Stimulated activated effector memory CD8-positive, alpha-beta T cell treated with anti-CD3 and anti-CD28 coated beads, Interleukin-12 subunit alpha, Interleukin-12 subunit beta, amount 100 ng/mL, for 72 hours (primary cell): ENCODE measurements at regions not wholly inside any gene's neighbourhood (a gene's known extent, or its start where the extent isn't known, plus 50 kb on each side); places are given as distances from the start of the nearest gene placed in this dataset.
A peak's percentile ranks its signal among the peaks of the same experiment; 100 is the strongest.
"Not testable (repeated sequence)": the region's sequence is repeated elsewhere in the genome, so short reads cannot be mapped to it uniquely, and the experiment has no call there.

Source experiments
- ATAC-seq: fragments of 150-1000 bp; cut with Tn5 transposase; 2 replicates; pipeline ENCODE4 v1.10.0; 2021
- DNase-seq, 2 donors: peaks; one replicate each; pipeline ENCODE4 v3.0.0; 2021 to 2022; ENCODE audit warnings: low spot score in 2 of 2
- H3K27ac Mint-ChIP-seq: one replicate; pipeline ENCODE4 v1.8.0; 2022; ENCODE audit warnings: mild to moderate bottlenecking, mixed read lengths
- H3K36me3 Mint-ChIP-seq: one replicate; pipeline ENCODE4 v1.8.0; 2022; ENCODE audit warnings: mild to moderate bottlenecking, mixed read lengths
- H3K4me1 Mint-ChIP-seq: one replicate; pipeline ENCODE4 v1.8.0; 2022; ENCODE audit warnings: mixed read lengths
- H3K4me3 Mint-ChIP-seq: one replicate; pipeline ENCODE4 v1.8.0; 2022; ENCODE audit warnings: mild to moderate bottlenecking, mixed read lengths
- H3K9me3 Mint-ChIP-seq: one replicate; pipeline ENCODE4 v1.8.0; 2022; ENCODE audit warnings: mixed read lengths

DNA sequence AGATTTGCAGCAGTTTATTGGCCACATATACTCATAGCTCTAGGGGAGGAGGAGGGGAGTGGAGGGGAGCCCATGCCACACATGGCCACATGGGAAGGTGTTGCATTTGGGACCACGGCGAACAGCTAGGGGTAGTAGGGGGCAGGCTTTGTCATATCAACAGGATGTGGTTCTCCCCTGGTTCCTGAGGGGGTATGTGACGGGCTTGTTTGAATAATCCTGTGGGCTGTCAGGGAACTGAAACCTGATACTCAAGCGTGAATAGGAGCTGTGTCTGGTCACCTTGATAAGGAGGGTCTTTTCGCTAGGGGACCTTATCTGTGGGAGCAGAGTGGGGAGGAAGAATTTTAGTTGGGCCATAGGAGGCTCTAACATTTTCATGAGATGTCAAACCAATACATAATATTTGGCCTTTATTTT is 264.7 kb downstream of the CTH start:
- Mint-ChIP-seq H3K36me3 (no peaks in the 10 kb centered on the region), H3K9me3 (no peaks in the 10 kb centered on the region), H3K4me3 (no peak overlapping the region), H3K4me1 (no peaks in the 10 kb centered on the region), H3K27ac (no peak overlapping the region)
- ATAC-seq, result peak; percentile 60
- no peak for DNase-seq

DNA sequence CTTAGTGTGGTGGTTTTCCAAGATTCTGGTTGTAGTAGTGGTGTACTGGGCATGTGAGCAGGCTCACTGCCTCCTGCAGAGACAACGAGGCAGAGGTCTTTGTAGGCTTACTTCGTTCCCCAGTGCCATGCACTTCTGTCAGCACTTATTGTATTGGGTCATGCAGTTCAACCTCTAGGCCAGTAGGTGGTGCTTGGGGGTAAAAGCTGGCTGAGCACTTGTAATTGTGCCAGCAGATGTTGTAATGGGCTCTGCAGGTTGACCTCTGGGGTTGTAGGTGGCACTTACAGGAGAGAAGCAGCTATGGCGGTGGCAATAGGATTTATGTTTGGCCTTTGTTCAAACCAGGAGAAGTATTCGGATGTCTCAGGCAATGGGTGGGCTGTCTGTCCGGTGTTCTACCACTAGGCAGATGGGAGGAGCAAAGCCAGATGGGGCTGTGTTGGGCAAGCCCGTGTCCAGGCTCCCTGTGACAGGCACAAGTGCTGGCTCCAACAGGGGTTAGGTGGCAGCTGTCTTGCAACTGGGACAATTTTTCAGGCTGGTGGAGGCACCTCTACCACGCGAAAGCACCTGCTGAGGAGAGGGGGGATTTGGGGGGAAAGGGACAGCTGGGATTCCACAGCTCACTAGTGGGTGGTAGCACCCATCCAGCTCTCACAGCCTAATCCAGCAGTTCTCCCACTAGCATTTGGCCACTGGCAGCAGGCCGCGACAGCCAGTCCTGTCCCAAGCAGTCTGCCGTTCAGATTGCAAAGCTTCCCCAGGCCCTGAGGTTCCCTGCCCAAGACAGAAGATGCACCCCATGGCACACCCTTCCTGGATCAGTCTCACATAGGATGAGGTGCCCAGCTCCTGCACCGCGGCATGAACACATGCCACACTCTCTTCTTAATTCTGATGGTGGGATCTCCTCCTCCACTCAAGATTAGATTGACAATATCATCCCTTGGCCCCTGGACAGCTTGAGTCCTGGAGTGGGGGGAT is 274.5 kb downstream of the CTH start:
- DNase-seq (peak in 1 of 2 donors; percentile 60), ATAC-seq (peak; percentile 66)
- no peaks in the 10 kb centered on the region for H3K9me3 Mint-ChIP-seq
- H3K27ac Mint-ChIP-seq, result no peak overlapping the region
- H3K36me3 Mint-ChIP-seq, result no peaks in the 10 kb centered on the region
- H3K4me3 Mint-ChIP-seq, result no peak overlapping the region
- no peaks in the 10 kb centered on the region for H3K4me1 Mint-ChIP-seq

DNA sequence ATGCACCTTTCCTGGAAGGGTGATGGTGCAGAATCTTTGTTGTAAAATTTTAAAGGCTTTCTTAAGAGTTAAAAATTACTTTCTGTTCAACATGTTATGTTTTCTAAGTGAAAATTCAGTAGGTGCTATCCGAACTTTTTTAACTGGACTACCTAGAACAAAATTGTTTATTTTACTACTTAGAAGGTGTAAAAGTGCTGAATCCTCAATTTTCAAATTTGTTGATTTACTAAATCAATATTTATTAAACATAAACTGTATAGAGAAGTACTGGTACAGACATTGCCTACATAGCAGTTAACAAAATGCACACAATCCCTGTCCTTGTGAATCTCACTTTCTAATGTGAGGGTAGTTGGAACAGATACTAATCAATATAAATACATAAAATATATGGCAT is 277.5 kb downstream of the CTH start:
- Mint-ChIP-seq H3K4me1 (no peaks in the 10 kb centered on the region), H3K9me3 (no peaks in the 10 kb centered on the region), H3K36me3 (no peaks in the 10 kb centered on the region), H3K4me3 (no peak overlapping the region), H3K27ac (no peak overlapping the region)
- ATAC-seq, result no peak
- DNase-seq, result no peak

DNA sequence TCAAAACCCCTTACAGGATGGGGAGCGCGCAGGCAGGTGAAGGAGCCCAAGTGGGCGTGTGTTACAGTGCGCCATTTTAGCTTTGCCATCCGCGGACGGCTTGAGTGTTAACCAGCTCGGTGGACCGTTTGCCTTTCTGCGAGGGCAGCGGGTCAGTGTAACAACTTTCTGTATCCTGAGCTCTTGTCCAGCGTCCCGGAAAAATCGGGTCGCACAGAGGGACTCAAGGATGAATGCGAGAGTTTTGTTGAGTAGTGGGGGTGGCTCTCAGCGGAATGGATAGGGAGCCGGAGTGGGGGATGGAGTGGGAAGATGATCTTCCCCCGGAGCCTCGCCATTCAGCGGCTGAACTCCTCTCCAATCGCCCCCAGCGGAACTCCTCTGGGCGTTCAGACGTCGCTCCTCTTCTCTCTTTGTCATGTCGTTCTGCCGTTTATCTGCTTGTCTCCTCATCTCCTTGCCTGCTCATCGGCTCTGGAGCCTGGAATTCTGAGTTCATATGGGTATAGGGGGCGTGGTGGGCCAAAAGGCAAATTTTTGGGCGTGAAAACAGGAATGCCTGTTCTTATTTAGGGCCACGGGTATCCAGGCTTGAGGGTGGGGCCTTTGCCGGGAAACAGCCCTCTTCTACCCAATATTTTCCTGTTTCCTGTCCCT is 295.4 kb downstream of the CTH start:
- H3K27ac Mint-ChIP-seq, result no peak overlapping the region
- ATAC-seq, result no peak
- H3K4me3 Mint-ChIP-seq, result no peak overlapping the region
- no peaks in the 10 kb centered on the region for H3K36me3 Mint-ChIP-seq
- no peaks in the 10 kb centered on the region for H3K4me1 Mint-ChIP-seq
- no peak for DNase-seq
- peaks cover 10% of the 10 kb centered on the region for H3K9me3 Mint-ChIP-seq

DNA sequence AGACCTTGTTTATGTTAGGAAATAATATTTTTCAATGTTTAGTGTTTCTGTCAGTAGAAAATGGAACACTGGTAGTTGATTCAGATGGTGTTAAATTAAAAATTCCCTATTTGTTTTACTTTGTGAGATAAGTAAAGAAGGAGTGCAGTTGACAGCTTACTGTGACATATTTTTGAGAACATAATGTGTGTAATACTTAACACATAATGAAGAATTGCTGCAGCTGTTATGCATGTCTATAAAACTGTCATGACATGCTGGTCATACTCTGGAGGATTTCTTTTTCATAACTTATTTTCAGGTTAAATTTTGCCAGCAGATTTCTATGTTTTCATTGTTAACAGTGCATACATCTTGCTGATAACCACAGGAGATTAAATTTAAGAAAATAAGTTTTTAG is 296.1 kb downstream of the CTH start:
- Mint-ChIP-seq H3K36me3 (no peaks in the 10 kb centered on the region), H3K9me3 (peaks cover 10% of the 10 kb centered on the region), H3K4me3 (no peak overlapping the region), H3K27ac (no peak overlapping the region), H3K4me1 (no peaks in the 10 kb centered on the region)
- DNase-seq, result no peak
- ATAC-seq, result no peak

DNA sequence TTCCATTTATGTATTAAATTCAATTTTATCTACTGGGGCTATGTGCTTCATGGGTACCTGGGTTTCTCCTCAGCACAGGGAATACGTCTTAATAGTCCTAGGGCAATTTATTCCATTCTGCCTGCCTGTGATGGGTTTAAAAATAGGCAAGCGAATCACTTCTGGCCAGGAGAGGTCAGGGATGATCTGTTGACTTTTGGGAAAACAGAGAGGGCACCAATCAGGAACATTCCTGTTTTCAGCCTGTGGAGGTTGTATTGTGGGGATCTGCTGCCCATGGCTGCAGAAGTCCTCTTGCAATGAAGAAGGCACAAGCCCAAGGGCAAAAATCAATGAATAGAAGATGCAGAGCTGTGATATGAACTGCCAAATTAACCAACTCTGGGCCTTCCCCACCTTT is 303.1 kb downstream of the CTH start:
- Mint-ChIP-seq H3K27ac (no peak overlapping the region), H3K4me1 (no peaks in the 10 kb centered on the region), H3K9me3 (peaks cover 3% of the 10 kb centered on the region), H3K36me3 (no peaks in the 10 kb centered on the region), H3K4me3 (no peak overlapping the region)
- DNase-seq (no peak), ATAC-seq (no peak)

DNA sequence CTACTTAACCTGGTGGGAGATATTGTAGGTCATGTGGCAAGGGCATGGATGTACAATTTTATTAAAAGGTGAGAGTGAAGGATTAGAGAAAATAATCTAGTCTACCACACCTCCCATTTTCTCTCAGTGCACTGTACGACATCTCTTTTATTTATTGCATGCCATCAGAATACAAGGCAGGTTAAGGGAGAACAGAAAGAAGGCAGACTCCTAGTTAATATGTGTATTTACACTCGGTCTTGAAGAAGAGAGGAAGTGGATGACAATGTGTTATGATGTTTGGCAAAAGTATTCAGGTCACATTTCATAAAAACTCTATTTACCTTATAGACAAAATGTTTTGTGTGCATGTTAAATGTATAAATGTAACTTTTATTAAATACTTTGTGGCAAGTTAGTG is 306.1 kb downstream of the CTH start:
- ATAC-seq, result no peak
- Mint-ChIP-seq H3K9me3 (peaks cover 7% of the 10 kb centered on the region), H3K36me3 (no peaks in the 10 kb centered on the region), H3K27ac (no peak overlapping the region), H3K4me3 (no peak overlapping the region), H3K4me1 (no peaks in the 10 kb centered on the region)
- DNase-seq, result no peak

DNA sequence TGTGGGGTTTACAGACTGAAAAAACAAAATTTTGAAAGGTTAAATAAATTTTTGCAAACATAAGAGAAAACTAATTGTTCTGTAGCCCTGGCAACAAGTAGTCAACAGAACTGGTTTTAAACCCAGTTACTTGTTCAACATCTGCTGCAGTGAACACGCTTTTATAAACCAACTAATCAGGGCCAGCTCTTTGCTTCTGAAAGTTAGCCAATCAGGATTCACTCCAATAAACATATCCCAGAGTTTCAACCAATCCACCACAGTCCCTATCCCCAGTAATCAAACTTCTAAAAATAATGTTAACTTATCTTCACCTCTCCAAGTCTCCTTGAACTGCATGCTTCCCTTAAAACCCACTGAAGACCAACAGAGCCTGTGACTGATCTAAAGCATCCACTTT is 306.6 kb downstream of the CTH start:
- no peak overlapping the region for H3K27ac Mint-ChIP-seq
- no peaks in the 10 kb centered on the region for H3K36me3 Mint-ChIP-seq
- H3K4me3 Mint-ChIP-seq, result no peak overlapping the region
- ATAC-seq (no peak), DNase-seq (no peak)
- H3K4me1 Mint-ChIP-seq, result no peaks in the 10 kb centered on the region
- H3K9me3 Mint-ChIP-seq, result peaks cover 7% of the 10 kb centered on the region

DNA sequence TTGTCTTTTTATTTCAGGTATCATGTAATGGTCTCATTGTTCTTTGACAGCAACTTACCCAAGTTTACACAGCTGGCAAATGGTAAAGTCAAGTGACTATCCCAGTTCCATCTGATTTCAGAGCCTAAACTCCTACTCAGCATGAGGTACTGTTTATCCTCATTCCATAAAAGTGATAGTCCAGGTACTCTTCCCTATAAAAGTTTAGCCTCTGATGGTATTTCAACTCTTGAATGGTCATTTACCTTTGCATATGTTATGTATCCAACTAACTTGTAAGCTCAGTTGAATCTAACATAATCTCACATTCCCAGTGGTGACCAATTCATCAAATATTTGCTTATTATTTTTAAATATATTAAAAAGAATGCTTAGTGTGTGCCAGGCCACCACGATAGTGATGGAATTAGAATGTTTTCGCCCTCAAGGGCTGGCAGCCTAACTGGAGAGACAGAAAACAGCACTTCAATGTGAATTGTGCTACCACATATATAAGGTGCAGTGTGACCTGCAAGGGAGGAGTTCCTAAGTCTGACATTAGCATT is 307.1 kb downstream of the CTH start:
- H3K4me1 Mint-ChIP-seq, result no peaks in the 10 kb centered on the region
- no peaks in the 10 kb centered on the region for H3K36me3 Mint-ChIP-seq
- ATAC-seq (no peak), DNase-seq (no peak)
- H3K9me3 Mint-ChIP-seq, result peaks cover 9% of the 10 kb centered on the region
- no peak overlapping the region for H3K27ac Mint-ChIP-seq
- no peak overlapping the region for H3K4me3 Mint-ChIP-seq

DNA sequence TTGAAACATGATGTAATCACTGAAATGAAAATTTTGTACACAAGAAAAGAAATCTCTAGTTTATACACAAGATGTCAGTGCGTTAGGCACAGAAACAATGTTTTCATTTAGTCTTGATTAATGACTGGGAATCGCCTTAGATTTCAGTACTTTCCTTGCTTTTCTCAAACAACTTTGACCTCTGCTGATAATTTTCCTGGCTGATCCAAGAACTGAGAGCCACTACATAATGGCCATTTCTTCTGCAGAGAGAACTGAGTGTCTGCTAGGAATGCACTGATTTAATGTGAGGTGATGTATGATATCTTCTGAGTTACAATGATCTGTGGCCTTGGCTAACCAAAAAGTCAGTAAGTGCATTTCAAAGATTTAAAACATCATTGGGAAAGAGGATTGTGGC is 308.1 kb downstream of the CTH start:
- Mint-ChIP-seq H3K27ac (no peak overlapping the region), H3K4me3 (no peak overlapping the region), H3K36me3 (no peaks in the 10 kb centered on the region), H3K4me1 (no peaks in the 10 kb centered on the region), H3K9me3 (peaks cover 9% of the 10 kb centered on the region)
- DNase-seq, result no peak
- ATAC-seq, result no peak

DNA sequence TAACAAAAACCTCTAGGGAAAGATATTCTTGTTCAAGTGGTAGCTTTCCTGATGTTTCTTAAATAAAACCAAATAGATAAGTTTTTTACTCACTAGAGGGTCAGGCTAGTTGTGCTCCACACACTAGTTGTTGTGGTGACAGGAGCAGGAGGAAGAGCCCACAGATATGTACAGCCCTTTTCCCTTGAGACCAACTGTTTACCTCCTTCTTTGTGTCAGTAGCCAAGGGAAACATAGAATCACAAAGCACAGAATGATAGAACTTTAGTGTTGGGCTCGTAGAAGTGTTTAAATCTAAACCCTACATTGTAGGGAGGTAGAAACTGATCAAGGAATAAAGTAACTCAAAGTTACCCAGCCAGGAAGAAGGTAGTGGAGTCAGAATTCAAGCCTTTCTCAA is 309.0 kb downstream of the CTH start:
- ATAC-seq (no peak), DNase-seq (no peak)
- Mint-ChIP-seq H3K4me3 (no peak overlapping the region), H3K9me3 (peaks cover 12% of the 10 kb centered on the region), H3K36me3 (no peaks in the 10 kb centered on the region), H3K27ac (no peak overlapping the region), H3K4me1 (no peaks in the 10 kb centered on the region)

DNA sequence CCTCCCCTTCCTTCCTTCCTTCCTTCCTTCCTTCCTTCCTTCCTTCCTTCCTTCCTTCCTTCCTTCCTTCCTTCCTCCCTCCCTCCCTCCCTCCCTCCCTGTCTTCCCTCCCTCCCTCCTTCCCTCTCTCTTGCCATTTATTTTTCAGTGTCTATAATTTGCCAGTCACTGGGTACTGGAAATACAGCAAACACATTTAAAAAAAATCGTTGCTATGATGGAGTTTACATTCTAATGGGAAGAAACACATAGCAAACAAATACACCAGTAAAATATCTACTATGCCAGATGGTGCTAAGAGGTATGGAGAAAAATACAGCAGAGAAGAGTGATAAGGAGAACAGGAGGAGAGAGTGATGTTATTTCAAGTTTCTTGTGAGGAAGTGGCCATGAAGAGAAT is 309.5 kb downstream of the CTH start:
- Mint-ChIP-seq H3K36me3 (no peaks in the 10 kb centered on the region), H3K9me3 (peaks cover 16% of the 10 kb centered on the region), H3K27ac (no peak overlapping the region), H3K4me1 (no peaks in the 10 kb centered on the region), H3K4me3 (no peak overlapping the region)
- no peak for ATAC-seq
- no peak for DNase-seq

DNA sequence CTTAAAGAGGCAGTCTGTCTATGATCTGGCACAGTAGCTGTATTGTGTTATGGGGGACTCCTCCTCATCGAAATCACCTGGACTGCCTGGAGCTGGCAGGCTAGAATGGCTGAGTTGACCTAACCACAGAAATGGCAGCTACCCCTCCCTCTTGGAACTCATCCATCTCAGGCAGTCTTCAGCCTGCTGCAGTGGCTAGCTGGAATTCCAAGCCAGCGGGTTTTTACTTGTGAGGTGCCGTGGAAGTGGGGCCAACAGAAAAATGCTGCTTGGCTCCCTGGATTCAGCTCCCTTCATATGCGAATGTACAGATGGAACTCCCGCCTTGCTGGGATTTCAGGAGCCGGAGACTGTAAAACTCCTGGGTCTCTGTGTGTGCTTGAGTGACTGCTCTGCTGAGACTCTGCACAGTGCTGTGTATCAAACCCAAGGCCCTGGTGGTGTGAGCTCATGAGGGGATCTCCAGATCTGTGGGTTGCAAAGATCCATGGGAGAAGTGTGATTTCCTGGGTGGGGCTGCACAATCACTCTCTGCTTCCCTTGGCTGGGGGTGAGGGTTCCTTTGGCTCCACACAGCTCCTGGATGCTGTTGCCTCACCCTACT is 316.9 kb downstream of the CTH start:
- Mint-ChIP-seq H3K4me3 (no peak overlapping the region), H3K36me3 (no peaks in the 10 kb centered on the region), H3K9me3 (peaks cover 17% of the 10 kb centered on the region), H3K4me1 (no peaks in the 10 kb centered on the region), H3K27ac (no peak overlapping the region)
- DNase-seq (no peak), ATAC-seq (no peak)

DNA sequence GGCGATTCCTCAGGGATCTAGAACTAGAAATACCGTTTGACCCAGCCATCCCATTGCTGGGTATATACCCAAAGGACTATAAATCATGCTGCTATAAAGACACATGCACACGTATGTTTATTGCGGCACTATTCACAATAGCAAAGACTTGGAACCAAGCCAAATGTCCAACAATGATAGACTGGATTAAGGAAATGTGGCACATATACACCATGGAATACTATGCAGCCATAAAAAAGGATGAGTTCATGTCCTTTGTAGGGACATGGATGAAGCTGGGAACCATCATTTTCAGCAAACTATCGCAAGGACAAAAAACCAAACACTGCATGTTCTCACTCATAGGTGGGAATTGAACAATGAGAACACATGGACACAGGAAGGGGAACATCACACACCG is 311.1 kb downstream of the PTGER3 start:
- H3K9me3 Mint-ChIP-seq, H3K4me3 Mint-ChIP-seq, H3K4me1 Mint-ChIP-seq, H3K27ac Mint-ChIP-seq, DNase-seq, H3K36me3 Mint-ChIP-seq, ATAC-seq: not testable (repeated sequence)

DNA sequence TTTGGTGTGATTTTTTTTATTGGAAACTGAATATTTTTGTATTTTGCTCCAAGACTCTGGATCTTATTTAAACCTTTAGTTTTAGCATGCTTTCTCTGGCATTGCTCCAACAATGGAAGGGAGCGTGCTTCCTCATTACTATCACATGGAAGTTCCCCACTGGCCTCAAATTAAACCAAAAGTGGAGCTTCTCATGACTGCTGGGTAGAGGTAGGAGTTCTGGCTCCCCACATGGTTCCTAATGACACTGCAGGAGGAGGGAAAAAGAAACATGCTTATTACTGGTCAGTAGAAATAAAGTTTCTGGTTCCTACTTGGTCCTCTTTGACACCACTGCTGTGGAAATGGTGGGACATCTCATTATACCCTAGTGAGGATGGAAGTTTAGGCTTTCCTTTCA is 310.5 kb downstream of the PTGER3 start:
- DNase-seq (no peak), ATAC-seq (no peak)
- no peak overlapping the region for H3K4me3 Mint-ChIP-seq
- H3K4me1 Mint-ChIP-seq, result no peaks in the 10 kb centered on the region
- peaks cover 6% of the 10 kb centered on the region for H3K9me3 Mint-ChIP-seq
- H3K27ac Mint-ChIP-seq, result no peak overlapping the region
- H3K36me3 Mint-ChIP-seq, result no peaks in the 10 kb centered on the region
